ENCODE measurements at regions not wholly inside any gene's neighbourhood (a gene's known extent, or its start where the extent isn't known, plus 50 kb on each side); places are given as distances from the start of the nearest gene placed in this dataset.

GRCh38 chr6:163651915-163652668 lies 237.6 kb downstream of the QKI start:
- Histone ChIP-seq H3K9ac (ENCODE audit: low read length) (no peak overlapping the region), H3K9me3 (ENCODE audit: insufficient read depth, low read length) (no peaks in the 10 kb centered on the region), H3K79me2 (ENCODE audit: low read length) (no peaks in the 10 kb centered on the region), H3K27ac (ENCODE audit: low read length) (no peak overlapping the region), H3K27me3 (ENCODE audit: low read depth, low read length) (no peaks in the 10 kb centered on the region), H3K36me3 (replicated peaks; ENCODE audit: low read depth, low read length) (no peaks in the 10 kb centered on the region), H3K4me3 (ENCODE audit: low read length) (no peak overlapping the region), H4K20me1 (ENCODE audit: insufficient read depth, low read length) (no peaks in the 10 kb centered on the region), H3K4me1 (ENCODE audit: low read length) (peaks cover 11% of the 10 kb centered on the region), H3K4me2 (ENCODE audit: low read length) (no peak overlapping the region), H2AFZ (ENCODE audit: low read depth, low read length) (no peak overlapping the region)
- TF ChIP-seq EZH2phosphoT487 (IDR thresholded peaks at IDR 0.05; ENCODE audit: low read depth) = no peak
- TF ChIP-seq CTCF (IDR thresholded peaks at IDR 0.05; ENCODE audit: low read depth, low read length) = no peak

GRCh38 chr6:163651426-163651825 lies 236.9 kb downstream of the QKI start:
- no peaks in the 10 kb centered on the region for H3K9me3 ChIP-seq (ENCODE audit: insufficient read depth, low read length)
- no peak overlapping the region for H2AFZ ChIP-seq (ENCODE audit: low read depth, low read length)
- peaks cover 11% of the 10 kb centered on the region for H3K4me1 ChIP-seq (ENCODE audit: low read length)
- H3K9ac ChIP-seq (ENCODE audit: low read length) = no peak overlapping the region
- H3K27me3 ChIP-seq (ENCODE audit: low read depth, low read length) = no peaks in the 10 kb centered on the region
- H3K4me2 ChIP-seq (ENCODE audit: low read length) = no peak overlapping the region
- no peaks in the 10 kb centered on the region for H4K20me1 ChIP-seq (ENCODE audit: insufficient read depth, low read length)
- H3K27ac ChIP-seq (ENCODE audit: low read length) = no peak overlapping the region
- H3K36me3 ChIP-seq (replicated peaks; ENCODE audit: low read depth, low read length) = no peaks in the 10 kb centered on the region
- no peaks in the 10 kb centered on the region for H3K79me2 ChIP-seq (ENCODE audit: low read length)
- no peak for TF ChIP-seq CTCF (IDR thresholded peaks at IDR 0.05; ENCODE audit: low read depth, low read length)
- no peak for TF ChIP-seq EZH2phosphoT487 (IDR thresholded peaks at IDR 0.05; ENCODE audit: low read depth)
- no peak overlapping the region for H3K4me3 ChIP-seq (ENCODE audit: low read length)

GRCh38 chr6:163648868-163649267 lies 234.3 kb downstream of the QKI start:
- Histone ChIP-seq H3K4me3 (ENCODE audit: low read length) (no peak overlapping the region), H3K9ac (ENCODE audit: low read length) (no peak overlapping the region), H3K4me2 (ENCODE audit: low read length) (no peak overlapping the region), H3K79me2 (ENCODE audit: low read length) (no peaks in the 10 kb centered on the region), H2AFZ (ENCODE audit: low read depth, low read length) (no peak overlapping the region), H3K27me3 (ENCODE audit: low read depth, low read length) (no peaks in the 10 kb centered on the region), H3K27ac (ENCODE audit: low read length) (no peak overlapping the region), H3K9me3 (ENCODE audit: insufficient read depth, low read length) (no peaks in the 10 kb centered on the region), H4K20me1 (ENCODE audit: insufficient read depth, low read length) (no peaks in the 10 kb centered on the region), H3K36me3 (replicated peaks; ENCODE audit: low read depth, low read length) (peaks cover 6% of the 10 kb centered on the region), H3K4me1 (ENCODE audit: low read length) (no peaks in the 10 kb centered on the region)
- TF ChIP-seq CTCF (IDR thresholded peaks at IDR 0.05; ENCODE audit: low read depth, low read length) (no peak), EZH2phosphoT487 (IDR thresholded peaks at IDR 0.05; ENCODE audit: low read depth) (no peak)

GRCh38 chr6:163647624-163648023 lies 233.1 kb downstream of the QKI start:
- Histone ChIP-seq H3K9me3 (ENCODE audit: insufficient read depth, low read length) (no peaks in the 10 kb centered on the region), H3K9ac (ENCODE audit: low read length) (no peak overlapping the region), H3K27me3 (ENCODE audit: low read depth, low read length) (no peaks in the 10 kb centered on the region), H3K4me1 (ENCODE audit: low read length) (no peaks in the 10 kb centered on the region), H4K20me1 (ENCODE audit: insufficient read depth, low read length) (no peaks in the 10 kb centered on the region), H3K36me3 (replicated peaks; ENCODE audit: low read depth, low read length) (peaks cover 6% of the 10 kb centered on the region), H2AFZ (ENCODE audit: low read depth, low read length) (no peak overlapping the region), H3K79me2 (ENCODE audit: low read length) (no peaks in the 10 kb centered on the region), H3K27ac (ENCODE audit: low read length) (no peak overlapping the region), H3K4me3 (ENCODE audit: low read length) (no peak overlapping the region), H3K4me2 (ENCODE audit: low read length) (no peak overlapping the region)
- TF ChIP-seq CTCF (IDR thresholded peaks at IDR 0.05; ENCODE audit: low read depth, low read length) = no peak
- no peak for TF ChIP-seq EZH2phosphoT487 (IDR thresholded peaks at IDR 0.05; ENCODE audit: low read depth)
